ENCODE measurements at regions not wholly inside any gene's neighbourhood (a gene's known extent, or its start where the extent isn't known, plus 50 kb on each side); places are given as distances from the start of the nearest gene placed in this dataset.

DNA sequence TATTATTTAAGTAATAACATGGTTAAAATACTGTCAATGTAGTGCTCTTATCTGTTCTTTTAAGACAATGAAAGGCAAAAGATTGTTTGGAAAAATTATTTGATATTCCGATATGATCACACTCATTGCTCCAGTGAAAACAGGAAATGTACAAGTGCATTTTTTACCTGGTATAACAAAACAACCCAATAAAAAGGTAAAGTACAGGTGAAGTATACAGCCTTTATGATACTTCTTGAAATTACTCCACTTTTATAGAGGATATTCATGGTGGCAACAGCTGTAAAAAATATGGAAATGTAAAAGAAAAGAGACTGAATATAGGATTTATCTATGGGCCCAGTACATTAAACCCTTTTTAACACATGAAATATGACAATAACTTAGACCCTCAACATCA lies 298.6 kb upstream of the HNRNPA3 start:
- TF ChIP-seq CTCF (IDR thresholded peaks at IDR 0.05): no peak
- TF ChIP-seq, protein P1, sequence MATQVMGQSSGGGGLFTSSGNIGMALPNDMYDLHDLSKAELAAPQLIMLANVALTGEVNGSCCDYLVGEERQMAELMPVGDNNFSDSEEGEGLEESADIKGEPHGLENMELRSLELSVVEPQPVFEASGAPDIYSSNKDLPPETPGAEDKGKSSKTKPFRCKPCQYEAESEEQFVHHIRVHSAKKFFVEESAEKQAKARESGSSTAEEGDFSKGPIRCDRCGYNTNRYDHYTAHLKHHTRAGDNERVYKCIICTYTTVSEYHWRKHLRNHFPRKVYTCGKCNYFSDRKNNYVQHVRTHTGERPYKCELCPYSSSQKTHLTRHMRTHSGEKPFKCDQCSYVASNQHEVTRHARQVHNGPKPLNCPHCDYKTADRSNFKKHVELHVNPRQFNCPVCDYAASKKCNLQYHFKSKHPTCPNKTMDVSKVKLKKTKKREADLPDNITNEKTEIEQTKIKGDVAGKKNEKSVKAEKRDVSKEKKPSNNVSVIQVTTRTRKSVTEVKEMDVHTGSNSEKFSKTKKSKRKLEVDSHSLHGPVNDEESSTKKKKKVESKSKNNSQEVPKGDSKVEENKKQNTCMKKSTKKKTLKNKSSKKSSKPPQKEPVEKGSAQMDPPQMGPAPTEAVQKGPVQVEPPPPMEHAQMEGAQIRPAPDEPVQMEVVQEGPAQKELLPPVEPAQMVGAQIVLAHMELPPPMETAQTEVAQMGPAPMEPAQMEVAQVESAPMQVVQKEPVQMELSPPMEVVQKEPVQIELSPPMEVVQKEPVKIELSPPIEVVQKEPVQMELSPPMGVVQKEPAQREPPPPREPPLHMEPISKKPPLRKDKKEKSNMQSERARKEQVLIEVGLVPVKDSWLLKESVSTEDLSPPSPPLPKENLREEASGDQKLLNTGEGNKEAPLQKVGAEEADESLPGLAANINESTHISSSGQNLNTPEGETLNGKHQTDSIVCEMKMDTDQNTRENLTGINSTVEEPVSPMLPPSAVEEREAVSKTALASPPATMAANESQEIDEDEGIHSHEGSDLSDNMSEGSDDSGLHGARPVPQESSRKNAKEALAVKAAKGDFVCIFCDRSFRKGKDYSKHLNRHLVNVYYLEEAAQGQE (IDR thresholded peaks at IDR 0.05; ENCODE audit: insufficient read depth in 1 of 2, low read depth in 2 of 2, low read length in 1 of 2): no peak
- TF ChIP-seq TCF7L2 (IDR thresholded peaks at IDR 0.05; ENCODE audit: low read depth, low read length): no peak
- TF ChIP-seq SIN3A (IDR thresholded peaks at IDR 0.05; ENCODE audit: borderline replicate concordance, insufficient read depth, low read depth, low read length): no peak
